NCI-H345 (cell line): ENCODE measurements at regions not wholly inside any gene's neighbourhood (a gene's known extent, or its start where the extent isn't known, plus 50 kb on each side); places are given as distances from the start of the nearest gene placed in this dataset.

Source experiments
- DNase-seq: peaks from one replicate; lab custom pipeline; 2025; lab: John Stamatoyannopoulos, UW

GRCh38 chr1:2971101-2971501 is 50.2 kb upstream of the ACTRT2 start:
- no peak for DNase-seq
